ENCODE measurements at regions not wholly inside any gene's neighbourhood (a gene's known extent, or its start where the extent isn't known, plus 50 kb on each side); places are given as distances from the start of the nearest gene placed in this dataset.

GRCh38 chr15:25616471-25616870 lies 177.6 kb upstream of the UBE3A start:
- TF ChIP-seq, protein P1, sequence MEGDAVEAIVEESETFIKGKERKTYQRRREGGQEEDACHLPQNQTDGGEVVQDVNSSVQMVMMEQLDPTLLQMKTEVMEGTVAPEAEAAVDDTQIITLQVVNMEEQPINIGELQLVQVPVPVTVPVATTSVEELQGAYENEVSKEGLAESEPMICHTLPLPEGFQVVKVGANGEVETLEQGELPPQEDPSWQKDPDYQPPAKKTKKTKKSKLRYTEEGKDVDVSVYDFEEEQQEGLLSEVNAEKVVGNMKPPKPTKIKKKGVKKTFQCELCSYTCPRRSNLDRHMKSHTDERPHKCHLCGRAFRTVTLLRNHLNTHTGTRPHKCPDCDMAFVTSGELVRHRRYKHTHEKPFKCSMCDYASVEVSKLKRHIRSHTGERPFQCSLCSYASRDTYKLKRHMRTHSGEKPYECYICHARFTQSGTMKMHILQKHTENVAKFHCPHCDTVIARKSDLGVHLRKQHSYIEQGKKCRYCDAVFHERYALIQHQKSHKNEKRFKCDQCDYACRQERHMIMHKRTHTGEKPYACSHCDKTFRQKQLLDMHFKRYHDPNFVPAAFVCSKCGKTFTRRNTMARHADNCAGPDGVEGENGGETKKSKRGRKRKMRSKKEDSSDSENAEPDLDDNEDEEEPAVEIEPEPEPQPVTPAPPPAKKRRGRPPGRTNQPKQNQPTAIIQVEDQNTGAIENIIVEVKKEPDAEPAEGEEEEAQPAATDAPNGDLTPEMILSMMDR (IDR thresholded peaks at IDR 0.05), result no peak
- TF ChIP-seq POLR2A (IDR thresholded peaks at IDR 0.05), result no peak
- DNase-seq, result no peak
- Histone ChIP-seq H3K27ac (no peak overlapping the region), H3K9me3 (no peaks in the 10 kb centered on the region), H3K4me1 (no peaks in the 10 kb centered on the region), H3K4me3 (no peak overlapping the region), H3K27me3 (no peaks in the 10 kb centered on the region), H3K36me3 (no peaks in the 10 kb centered on the region)

DNA sequence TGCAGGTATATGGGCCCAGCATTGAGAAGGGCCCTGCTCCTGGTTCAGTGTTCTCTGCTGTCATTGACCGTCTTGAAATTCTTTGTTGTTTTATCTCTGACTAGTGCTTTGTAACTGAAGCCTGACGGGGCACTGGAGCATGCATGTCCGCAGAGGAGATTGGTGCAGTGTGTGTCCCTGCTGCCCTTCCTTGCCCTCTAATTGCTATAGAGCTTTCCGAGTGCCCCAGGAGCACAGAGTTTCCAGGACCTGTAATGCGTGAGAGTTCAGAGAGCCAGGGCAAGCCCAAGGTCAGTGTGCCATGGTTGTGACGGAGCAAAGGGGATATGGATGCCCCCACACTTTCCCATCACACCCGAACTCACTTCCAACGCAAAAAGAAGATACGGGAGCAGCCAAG lies 174.3 kb upstream of the UBE3A start:
- Histone ChIP-seq H3K36me3 (no peaks in the 10 kb centered on the region), H3K9me3 (no peaks in the 10 kb centered on the region), H3K27ac (no peak overlapping the region), H3K4me3 (no peak overlapping the region), H3K27me3 (no peaks in the 10 kb centered on the region), H3K4me1 (no peaks in the 10 kb centered on the region)
- TF ChIP-seq, protein P1 (IDR thresholded peaks at IDR 0.05), result no peak
- TF ChIP-seq POLR2A (IDR thresholded peaks at IDR 0.05), result no peak
- no peak for DNase-seq

DNA sequence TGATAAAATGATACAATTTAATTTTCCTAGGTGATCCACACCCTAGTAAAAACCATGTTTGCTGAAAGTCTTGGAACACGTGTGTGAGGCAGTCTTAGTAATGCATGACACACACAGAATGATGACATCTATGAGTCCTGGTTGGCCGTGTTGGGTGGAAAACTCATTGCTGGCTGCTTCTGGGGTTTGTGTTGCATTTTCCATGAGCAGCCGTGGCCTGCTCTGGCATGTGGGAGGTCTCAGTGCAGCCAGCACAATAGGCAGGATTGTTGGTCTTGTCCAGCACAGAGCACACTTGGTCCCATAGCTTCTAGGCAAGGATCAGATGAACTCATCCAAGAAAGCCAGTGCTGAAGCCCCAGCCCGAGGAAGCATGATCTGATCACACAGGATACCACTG lies 172.8 kb upstream of the UBE3A start:
- no peak overlapping the region for H3K4me3 ChIP-seq
- TF ChIP-seq, protein P1 (IDR thresholded peaks at IDR 0.05), result no peak
- TF ChIP-seq POLR2A (IDR thresholded peaks at IDR 0.05), result no peak
- DNase-seq, result no peak
- no peaks in the 10 kb centered on the region for H3K27me3 ChIP-seq
- H3K27ac ChIP-seq, result no peak overlapping the region
- H3K36me3 ChIP-seq, result no peaks in the 10 kb centered on the region
- no peaks in the 10 kb centered on the region for H3K4me1 ChIP-seq
- no peaks in the 10 kb centered on the region for H3K9me3 ChIP-seq

DNA sequence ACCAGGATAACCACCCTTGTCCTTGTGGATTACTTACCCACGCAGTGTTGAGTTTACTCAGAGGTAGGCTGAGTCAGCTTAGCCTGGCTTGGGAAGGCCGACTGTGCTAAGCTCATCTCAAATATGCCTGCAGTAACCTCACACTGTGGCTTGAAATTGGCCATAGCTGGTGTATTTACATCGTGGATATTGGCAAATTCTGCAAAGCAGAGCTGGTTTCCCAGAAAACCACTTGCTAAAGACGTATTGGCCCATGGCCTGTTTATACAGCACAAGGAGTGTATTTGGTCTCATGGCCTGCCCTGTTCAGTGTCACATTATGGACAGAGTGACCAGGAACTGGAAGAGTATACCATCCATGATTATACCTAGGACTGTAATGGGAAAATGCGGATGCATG lies 170.5 kb upstream of the UBE3A start:
- Histone ChIP-seq H3K27me3 (no peaks in the 10 kb centered on the region), H3K4me1 (no peaks in the 10 kb centered on the region), H3K27ac (no peak overlapping the region), H3K4me3 (no peak overlapping the region), H3K36me3 (no peaks in the 10 kb centered on the region), H3K9me3 (no peaks in the 10 kb centered on the region)
- TF ChIP-seq, protein P1 (IDR thresholded peaks at IDR 0.05), result no peak
- no peak for TF ChIP-seq POLR2A (IDR thresholded peaks at IDR 0.05)
- DNase-seq, result no peak

GRCh38 chr15:25608926-25609325 lies 170.1 kb upstream of the UBE3A start:
- H3K27me3 ChIP-seq, result no peaks in the 10 kb centered on the region
- H3K4me1 ChIP-seq, result no peaks in the 10 kb centered on the region
- no peaks in the 10 kb centered on the region for H3K9me3 ChIP-seq
- H3K36me3 ChIP-seq, result no peaks in the 10 kb centered on the region
- H3K27ac ChIP-seq, result no peak overlapping the region
- DNase-seq, result no peak
- no peak overlapping the region for H3K4me3 ChIP-seq
- TF ChIP-seq, protein P1 (IDR thresholded peaks at IDR 0.05), result no peak
- no peak for TF ChIP-seq POLR2A (IDR thresholded peaks at IDR 0.05)

- no peak for DNase-seq
- no peaks in the 10 kb centered on the region for H3K36me3 ChIP-seq
- no peaks in the 10 kb centered on the region for H3K27me3 ChIP-seq
- no peaks in the 10 kb centered on the region for H3K9me3 ChIP-seq
- no peak overlapping the region for H3K4me3 ChIP-seq
- H3K27ac ChIP-seq, result no peak overlapping the region
- TF ChIP-seq, protein P1 (IDR thresholded peaks at IDR 0.05), result no peak
- no peak for TF ChIP-seq POLR2A (IDR thresholded peaks at IDR 0.05)
- H3K4me1 ChIP-seq, result no peaks in the 10 kb centered on the region
These were observed 166.3 kb upstream of the UBE3A start for GRCh38 chr15:25605151-25605550.

All from Peyer's patch (tissue), 4 donors.